H1 (cell line): ENCODE measurements at regions not wholly inside any gene's neighbourhood (a gene's known extent, or its start where the extent isn't known, plus 50 kb on each side); places are given as distances from the start of the nearest gene placed in this dataset.

Source experiments
- ATF2 ChIP-seq: IDR thresholded peaks from 2 replicates; pipeline ENCODE4 v1.6.1; 2012; ENCODE audit warnings: low read length, inconsistent platforms
- EP300 ChIP-seq, 2 experiments: IDR thresholded peaks; 1 replicate in 1 of 2; 2 replicates in 1 of 2; pipeline ENCODE4 v1.6.1; 2011 to 2012; ENCODE audit warnings: low read depth in 2 of 2, low read length in 2 of 2, mild to moderate bottlenecking in 2 of 2, borderline replicate concordance in 1 of 2, inconsistent platforms in 1 of 2, moderate library complexity in 1 of 2
- SP4 ChIP-seq: IDR thresholded peaks from 2 replicates; pipeline ENCODE4 v1.6.1; 2012; ENCODE audit warnings: low read length, inconsistent platforms
- TF ChIP-seq, protein P1 (sequence below): IDR thresholded peaks from 2 replicates; pipeline ENCODE4 v1.6.1; 2011; ENCODE audit warnings: low read depth, mild to moderate bottlenecking, low read length; ENCODE audit not compliant: insufficient read depth

DNA sequence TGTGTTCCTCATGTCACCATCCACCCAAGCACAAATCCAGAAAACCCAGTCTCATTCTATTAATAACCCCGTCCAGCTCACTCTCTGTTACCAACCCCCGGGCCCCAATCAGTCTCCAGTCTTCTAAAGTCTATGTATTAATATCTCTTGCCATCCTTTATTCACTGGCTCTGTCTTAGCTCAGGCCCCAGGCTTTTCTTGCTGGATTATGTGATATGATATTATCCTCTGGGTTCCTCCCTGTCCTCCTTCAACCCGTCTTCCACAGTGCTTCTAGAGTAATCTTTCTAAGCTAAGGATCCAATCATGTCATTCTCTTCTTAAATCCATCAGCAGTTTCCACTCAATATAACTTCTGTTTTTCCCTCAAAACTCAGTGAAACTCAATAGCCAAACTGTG, 240.5 kb upstream of the OSR1 start (continued):
- TF ChIP-seq ATF2 (no peak), SP4 (no peak), EP300 (IDR thresholded peaks at IDR 0.05; ENCODE audit: borderline replicate concordance in 1 of 2, low read depth in 2 of 2, low read length in 2 of 2) (no peak)
- TF ChIP-seq, protein P1, sequence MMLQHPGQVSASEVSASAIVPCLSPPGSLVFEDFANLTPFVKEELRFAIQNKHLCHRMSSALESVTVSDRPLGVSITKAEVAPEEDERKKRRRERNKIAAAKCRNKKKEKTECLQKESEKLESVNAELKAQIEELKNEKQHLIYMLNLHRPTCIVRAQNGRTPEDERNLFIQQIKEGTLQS: no peak
